Progenitor cell of endocrine pancreas (in vitro differentiated cells): ENCODE measurements at regions not wholly inside any gene's neighbourhood (a gene's known extent, or its start where the extent isn't known, plus 50 kb on each side); places are given as distances from the start of the nearest gene placed in this dataset.

Experiments
- DNase-seq: peaks from one replicate; pipeline ENCODE4 v3.0.0; 2021; ENCODE audit warnings: low spot score; ENCODE audit not compliant: unreplicated experiment
- H3K27ac Mint-ChIP-seq: 2 replicates; pipeline ENCODE4 v1.8.0; 2021; ENCODE audit warnings: mild to moderate bottlenecking, moderate library complexity, mixed read lengths
- H3K27me3 Mint-ChIP-seq: 2 replicates; pipeline ENCODE4 v1.8.0; 2021; ENCODE audit warnings: mixed read lengths
- H3K36me3 Mint-ChIP-seq: 2 replicates; pipeline ENCODE4 v1.8.0; 2022; ENCODE audit warnings: mixed read lengths; ENCODE audit not compliant: insufficient read depth
- H3K4me1 Mint-ChIP-seq: 2 replicates; pipeline ENCODE4 v1.8.0; 2021; ENCODE audit warnings: low read depth, mixed read lengths
- H3K4me3 Mint-ChIP-seq: 2 replicates; pipeline ENCODE4 v1.8.0; 2021; ENCODE audit warnings: low read depth, mild to moderate bottlenecking, moderate library complexity, mixed read lengths
- H3K9me3 Mint-ChIP-seq: 2 replicates; pipeline ENCODE4 v1.8.0; 2021; ENCODE audit warnings: low read depth, mixed read lengths
- TF ChIP-seq, protein P1 (sequence below): fragments of 200-600 bp; sonication (generic); IDR thresholded peaks from one replicate; pipeline ENCODE4 v1.5.0; 2021; ENCODE audit warnings: antibody characterized with exemption, mild to moderate bottlenecking; ENCODE audit not compliant: unreplicated experiment

DNA sequence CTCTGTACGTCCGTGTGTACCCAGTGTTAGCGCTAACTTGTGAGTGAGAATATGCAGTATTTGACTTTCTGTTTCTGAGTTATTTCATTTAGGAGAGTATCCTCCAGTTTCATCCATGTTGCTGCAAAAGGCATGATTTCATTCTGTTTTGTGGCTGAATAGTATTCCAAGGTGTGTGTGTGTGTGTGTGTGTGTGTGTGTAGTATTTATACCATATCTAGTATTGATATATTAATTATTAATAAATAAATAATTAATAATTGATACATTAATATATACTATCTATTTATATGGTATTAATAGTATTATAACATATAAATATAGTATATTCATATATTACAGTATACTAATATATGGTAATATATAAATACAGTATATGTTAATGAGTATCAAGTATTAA lies 101.8 kb upstream of the CCND2 start:
- no peak overlapping the region for H3K4me3 Mint-ChIP-seq
- H3K9me3 Mint-ChIP-seq, result no peaks in the 10 kb centered on the region
- peaks cover 16% of the 10 kb centered on the region for H3K4me1 Mint-ChIP-seq
- DNase-seq, result no peak
- H3K27ac Mint-ChIP-seq, result no peak overlapping the region
- H3K36me3 Mint-ChIP-seq, result no peaks in the 10 kb centered on the region
- peaks cover 30% of the 10 kb centered on the region for H3K27me3 Mint-ChIP-seq
- TF ChIP-seq, protein P1, sequence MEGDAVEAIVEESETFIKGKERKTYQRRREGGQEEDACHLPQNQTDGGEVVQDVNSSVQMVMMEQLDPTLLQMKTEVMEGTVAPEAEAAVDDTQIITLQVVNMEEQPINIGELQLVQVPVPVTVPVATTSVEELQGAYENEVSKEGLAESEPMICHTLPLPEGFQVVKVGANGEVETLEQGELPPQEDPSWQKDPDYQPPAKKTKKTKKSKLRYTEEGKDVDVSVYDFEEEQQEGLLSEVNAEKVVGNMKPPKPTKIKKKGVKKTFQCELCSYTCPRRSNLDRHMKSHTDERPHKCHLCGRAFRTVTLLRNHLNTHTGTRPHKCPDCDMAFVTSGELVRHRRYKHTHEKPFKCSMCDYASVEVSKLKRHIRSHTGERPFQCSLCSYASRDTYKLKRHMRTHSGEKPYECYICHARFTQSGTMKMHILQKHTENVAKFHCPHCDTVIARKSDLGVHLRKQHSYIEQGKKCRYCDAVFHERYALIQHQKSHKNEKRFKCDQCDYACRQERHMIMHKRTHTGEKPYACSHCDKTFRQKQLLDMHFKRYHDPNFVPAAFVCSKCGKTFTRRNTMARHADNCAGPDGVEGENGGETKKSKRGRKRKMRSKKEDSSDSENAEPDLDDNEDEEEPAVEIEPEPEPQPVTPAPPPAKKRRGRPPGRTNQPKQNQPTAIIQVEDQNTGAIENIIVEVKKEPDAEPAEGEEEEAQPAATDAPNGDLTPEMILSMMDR, result no peak

- Mint-ChIP-seq H3K4me1 (peaks cover 18% of the 10 kb centered on the region), H3K27me3 (peaks cover 40% of the 10 kb centered on the region), H3K4me3 (no peak overlapping the region), H3K36me3 (no peaks in the 10 kb centered on the region), H3K9me3 (no peaks in the 10 kb centered on the region), H3K27ac (no peak overlapping the region)
- no peak for DNase-seq
- TF ChIP-seq, protein P1, result no peak
Measured at GRCh38 chr12:4169959-4170358, 103.6 kb upstream of the CCND2 start.

DNA sequence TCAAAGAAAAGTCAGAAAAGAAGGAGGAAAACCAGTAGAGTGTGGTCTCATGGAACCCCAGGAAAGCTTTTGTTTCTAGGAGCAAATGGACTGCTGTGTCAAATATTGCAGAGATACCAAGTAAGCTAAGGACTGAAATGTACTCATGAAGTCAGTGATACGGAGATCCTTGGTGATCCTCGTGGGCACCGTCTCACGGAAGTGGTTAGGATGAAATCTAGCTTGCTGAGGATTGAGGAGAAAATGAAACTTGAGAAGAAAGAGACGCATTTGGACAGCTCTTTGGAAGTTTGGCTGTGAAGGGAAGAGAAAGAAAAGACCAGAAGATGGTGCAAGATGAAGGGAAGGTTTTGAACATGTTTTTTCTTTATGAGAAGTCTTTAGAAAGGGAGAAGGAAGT lies 104.0 kb upstream of the CCND2 start:
- Mint-ChIP-seq H3K27me3 (peaks cover 41% of the 10 kb centered on the region), H3K27ac (no peak overlapping the region), H3K4me3 (no peak overlapping the region), H3K9me3 (no peaks in the 10 kb centered on the region), H3K36me3 (no peaks in the 10 kb centered on the region), H3K4me1 (peaks cover 21% of the 10 kb centered on the region)
- no peak for DNase-seq
- TF ChIP-seq, protein P1, result no peak

- no peak overlapping the region for H3K4me3 Mint-ChIP-seq
- no peak for DNase-seq
- H3K4me1 Mint-ChIP-seq, result peaks cover 24% of the 10 kb centered on the region
- peaks cover 39% of the 10 kb centered on the region for H3K27me3 Mint-ChIP-seq
- H3K36me3 Mint-ChIP-seq, result no peaks in the 10 kb centered on the region
- H3K9me3 Mint-ChIP-seq, result no peaks in the 10 kb centered on the region
- TF ChIP-seq, protein P1, result no peak
- H3K27ac Mint-ChIP-seq, result no peak overlapping the region
Measured at GRCh38 chr12:4168036-4168435, 105.5 kb upstream of the CCND2 start.

DNA sequence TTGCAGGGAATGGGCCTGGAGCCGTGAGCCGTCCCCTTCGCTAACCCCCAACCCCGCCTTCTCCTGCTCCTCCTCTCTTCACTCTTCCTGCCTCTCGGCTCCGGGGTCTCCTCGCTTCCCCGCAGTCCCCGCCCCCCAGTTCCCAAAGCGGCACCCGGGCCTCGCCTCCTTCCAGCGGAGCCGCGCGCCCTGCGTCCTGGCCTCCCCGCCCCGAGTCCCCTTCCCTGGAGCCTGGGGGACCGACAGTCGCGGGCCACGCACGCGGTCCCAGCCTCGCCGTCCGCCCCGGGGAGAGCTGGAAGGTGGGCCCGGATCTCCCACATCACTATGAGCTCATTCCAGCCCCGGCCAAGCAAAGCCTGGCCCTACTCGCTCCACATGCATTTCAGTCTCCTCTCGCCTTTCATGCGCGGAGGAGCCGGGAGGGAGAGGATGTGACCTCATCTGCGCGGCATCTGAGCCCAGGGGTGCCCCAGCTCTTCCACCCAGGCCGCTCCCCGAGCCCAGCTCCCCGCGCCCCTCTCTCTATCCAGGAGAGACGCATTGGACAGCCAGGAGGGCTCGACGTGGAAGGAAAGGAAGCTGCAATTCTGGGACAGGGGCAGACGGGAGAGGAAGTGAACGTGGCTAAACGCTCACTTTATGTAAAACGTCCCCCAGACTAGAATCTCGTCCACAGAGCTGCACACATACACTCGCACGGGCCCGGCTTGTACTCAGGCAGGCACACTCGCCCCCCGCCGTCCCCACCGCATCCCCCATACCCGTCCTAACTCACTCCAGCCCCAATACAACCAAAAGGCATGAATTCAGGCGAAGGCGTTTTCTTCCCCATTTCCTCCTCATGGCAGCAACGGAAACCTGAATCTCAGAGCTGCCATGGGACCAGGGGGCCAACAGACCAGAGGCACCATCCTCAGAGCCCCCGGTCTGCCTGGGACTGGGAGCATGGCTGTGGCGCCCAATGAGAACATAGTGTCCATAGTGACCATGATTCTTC lies 108.7 kb upstream of the CCND2 start:
- H3K27me3 Mint-ChIP-seq, result peaks cover 35% of the 10 kb centered on the region
- TF ChIP-seq, protein P1, result no peak
- H3K27ac Mint-ChIP-seq, result peak overlapping the region; percentile 91

More for the DNA sequence above, 108.7 kb upstream of the CCND2 start:
- Mint-ChIP-seq H3K4me3 (peak overlapping the region; percentile 74), H3K9me3 (peaks cover 8% of the 10 kb centered on the region), H3K4me1 (peaks cover 24% of the 10 kb centered on the region), H3K36me3 (no peaks in the 10 kb centered on the region)
- DNase-seq, result peak; percentile 63
